ENCODE measurements at regions not wholly inside any gene's neighbourhood (a gene's known extent, or its start where the extent isn't known, plus 50 kb on each side); places are given as distances from the start of the nearest gene placed in this dataset.
"Not testable (repeated sequence)": the region's sequence is repeated elsewhere in the genome, so short reads cannot be mapped to it uniquely, and the experiment has no call there.

- no peak for DNase-seq (ENCODE audit: low read depth)
- no peak for TF ChIP-seq CTCF (IDR thresholded peaks at IDR 0.05; ENCODE audit: control insufficient read depth, insufficient read depth, low read depth, low read length, missing control alignments)
These were observed 185.6 kb upstream of the SALL3 start for GRCh38 chr18:78794071-78794430.

GRCh38 chr18:78796693-78797455 is 182.7 kb upstream of the SALL3 start:
- DNase-seq (ENCODE audit: low read depth): no peak
- no peak overlapping the region for H3K4me3 ChIP-seq (ENCODE audit: control insufficient read depth, low read depth, low read length)
- TF ChIP-seq CTCF (IDR thresholded peaks at IDR 0.05; ENCODE audit: control insufficient read depth, insufficient read depth, low read depth, low read length, missing control alignments): no peak

More at GRCh38 chr18:78794071-78794430, 185.6 kb upstream of the SALL3 start:
- no peak overlapping the region for H3K4me3 ChIP-seq (ENCODE audit: control insufficient read depth, low read depth, low read length)

GRCh38 chr18:78797499-78797898 is 182.1 kb upstream of the SALL3 start:
- DNase-seq (ENCODE audit: low read depth): no peak
- H3K4me3 ChIP-seq (ENCODE audit: control insufficient read depth, low read depth, low read length): no peak overlapping the region
- TF ChIP-seq CTCF (IDR thresholded peaks at IDR 0.05; ENCODE audit: control insufficient read depth, insufficient read depth, low read depth, low read length, missing control alignments): no peak

GRCh38 chr18:78798402-78799175 is 181.0 kb upstream of the SALL3 start:
- TF ChIP-seq CTCF (IDR thresholded peaks at IDR 0.05; ENCODE audit: control insufficient read depth, insufficient read depth, low read depth, low read length, missing control alignments): no peak
- DNase-seq (ENCODE audit: low read depth): no peak
- H3K4me3 ChIP-seq (ENCODE audit: control insufficient read depth, low read depth, low read length): no peak overlapping the region

GRCh38 chr18:78799382-78800089 is 180.1 kb upstream of the SALL3 start:
- DNase-seq (ENCODE audit: low read depth): no peak
- H3K4me3 ChIP-seq (ENCODE audit: control insufficient read depth, low read depth, low read length): no peak overlapping the region
- no peak for TF ChIP-seq CTCF (IDR thresholded peaks at IDR 0.05; ENCODE audit: control insufficient read depth, insufficient read depth, low read depth, low read length, missing control alignments)

GRCh38 chr18:78800102-78800851 is 179.3 kb upstream of the SALL3 start:
- not testable (repeated sequence) for DNase-seq (ENCODE audit: low read depth); H3K4me3 ChIP-seq (ENCODE audit: control insufficient read depth, low read depth, low read length)

All from AG09309 (cell line).